Neural cell (in vitro differentiated cells): ENCODE measurements at regions not wholly inside any gene's neighbourhood (a gene's known extent, or its start where the extent isn't known, plus 50 kb on each side); places are given as distances from the start of the nearest gene placed in this dataset.

ENCODE experiments used
- H2AFZ ChIP-seq: fragments of 200-600, 300-800 bp; sonication (generic), shearing (Covaris generic); 2 replicates; pipeline ENCODE4 v1.6.0; 2014; ENCODE audit warnings: low read depth, mild to moderate bottlenecking, antibody characterized with exemption, low read length, moderate library complexity
- H3F3A ChIP-seq: fragments of 200-600 bp; shearing (Covaris generic); 2 replicates; pipeline ENCODE4 v1.6.1; 2016; ENCODE audit warnings: mild to moderate bottlenecking, moderate library complexity, mixed read lengths, antibody characterized with exemption, low read length; ENCODE audit not compliant: insufficient read depth, poor library complexity, severe bottlenecking
- H3K27ac ChIP-seq: fragments of 200-600, 300-800 bp; sonication (generic), shearing (Covaris generic); 2 replicates; pipeline ENCODE4 v1.5.1; 2014; ENCODE audit warnings: mild to moderate bottlenecking, low read length, moderate library complexity
- H3K27me3 ChIP-seq: fragments of 300-800, 200-600 bp; sonication (generic), shearing (Covaris generic); 2 replicates; pipeline ENCODE4 v1.6.0; 2014; ENCODE audit warnings: mild to moderate bottlenecking, low read depth, low read length, moderate library complexity; ENCODE audit not compliant: insufficient read depth
- H3K36me3 ChIP-seq: fragments of 300-800, 200-600 bp; sonication (generic), shearing (Covaris generic); 2 replicates; pipeline ENCODE4 v1.5.1; 2014; ENCODE audit warnings: mild to moderate bottlenecking, antibody characterized with exemption, low read length, moderate library complexity; ENCODE audit not compliant: insufficient read depth
- H3K4me2 ChIP-seq: fragments of 300-800, 200-600 bp; sonication (generic), shearing (Covaris generic); 2 replicates; pipeline ENCODE4 v1.6.0; 2014; ENCODE audit warnings: mild to moderate bottlenecking, low read length
- H3K4me3 ChIP-seq: fragments of 300-800, 200-600 bp; sonication (generic), shearing (Covaris generic); 2 replicates; pipeline ENCODE4 v1.5.1; 2014; ENCODE audit warnings: mild to moderate bottlenecking, low read length, moderate library complexity
- H3K79me2 ChIP-seq: fragments of 200-600 bp; shearing (Covaris generic); replicated peaks from 2 replicates; pipeline ENCODE4 v1.6.0; 2014; ENCODE audit warnings: mild to moderate bottlenecking, low read length, moderate library complexity; ENCODE audit not compliant: insufficient read depth
- H3K9ac ChIP-seq: fragments of 300-800, 200-600 bp; sonication (generic), shearing (Covaris generic); 2 replicates; pipeline ENCODE4 v1.6.1; 2016; ENCODE audit warnings: mild to moderate bottlenecking, low read length, mixed read lengths
- H3K9me2 ChIP-seq: fragments of 200-600 bp; shearing (Covaris generic); 2 replicates; pipeline ENCODE4 v1.6.1; 2016; ENCODE audit warnings: mild to moderate bottlenecking, low read length, mixed read lengths; ENCODE audit not compliant: insufficient read depth
- H3K9me3 ChIP-seq: fragments of 200-600, 300-800 bp; sonication (generic), shearing (Covaris generic); 2 replicates; pipeline ENCODE4 v1.6.1; 2016; ENCODE audit warnings: mild to moderate bottlenecking, mixed run types, low read length, moderate library complexity, mixed read lengths
- H4K20me1 ChIP-seq: fragments of 200-600 bp; shearing (Covaris generic); 2 replicates; pipeline ENCODE4 v1.6.1; 2016; ENCODE audit warnings: mild to moderate bottlenecking, mixed run types; ENCODE audit not compliant: insufficient read depth
- CTCF ChIP-seq: fragments of 450-650 bp; IDR thresholded peaks from 2 replicates; pipeline ENCODE4 v1.5.1; 2014; ENCODE audit warnings: antibody characterized with exemption, mild to moderate bottlenecking, moderate library complexity; ENCODE audit not compliant: poor library complexity, severe bottlenecking
- EP300 ChIP-seq: fragments of 450-650 bp; conservative IDR thresholded peaks from 2 replicates; pipeline ENCODE4 v1.6.1; 2014; ENCODE audit warnings: antibody characterized with exemption, mild to moderate bottlenecking, moderate library complexity; ENCODE audit not compliant: poor library complexity, severe bottlenecking
- EZH2 ChIP-seq: fragments of 200-600, 300-800 bp; shearing (Covaris generic), sonication (generic); IDR thresholded peaks from 2 replicates; pipeline ENCODE4 v1.6.1; 2014; ENCODE audit warnings: antibody characterized with exemption, low read length, borderline replicate concordance, mild to moderate bottlenecking; ENCODE audit not compliant: insufficient read depth, poor library complexity, severe bottlenecking
- MXI1 ChIP-seq: fragments of 450-650 bp; conservative IDR thresholded peaks from 2 replicates; pipeline ENCODE4 v1.6.1; 2014; ENCODE audit warnings: antibody characterized with exemption, mild to moderate bottlenecking; ENCODE audit not compliant: poor library complexity, severe bottlenecking
- POLR2AphosphoS5 ChIP-seq: IDR thresholded peaks from 2 replicates; pipeline ENCODE4 v1.6.1; 2012
- RAD21 ChIP-seq: fragments of 450-650 bp; conservative IDR thresholded peaks from 2 replicates; pipeline ENCODE4 v1.6.1; 2014; ENCODE audit warnings: antibody characterized with exemption, mild to moderate bottlenecking, moderate library complexity
- REST ChIP-seq: IDR thresholded peaks from 2 replicates; pipeline ENCODE4 v1.6.1; 2012; ENCODE audit warnings: borderline replicate concordance
- SMC3 ChIP-seq: fragments of 450-650 bp; conservative IDR thresholded peaks from 2 replicates; pipeline ENCODE4 v1.6.1; 2014; ENCODE audit warnings: antibody characterized with exemption, mild to moderate bottlenecking, moderate library complexity; ENCODE audit not compliant: poor library complexity
- TAF1 ChIP-seq: IDR thresholded peaks from 2 replicates; pipeline ENCODE4 v1.6.1; 2012; ENCODE audit warnings: low read depth

GRCh38 chr16:86211265-86211664, 299.1 kb upstream of the FOXF1 start:
- Histone ChIP-seq H3K4me3 (no peak overlapping the region), H3K36me3 (no peaks in the 10 kb centered on the region), H3K9me3 (no peaks in the 10 kb centered on the region), H3K27ac (no peak overlapping the region), H3K9ac (no peak overlapping the region), H3K9me2 (no peaks in the 10 kb centered on the region), H4K20me1 (no peaks in the 10 kb centered on the region), H3F3A (no peaks in the 10 kb centered on the region), H2AFZ (no peak overlapping the region), H3K27me3 (no peaks in the 10 kb centered on the region), H3K79me2 (no peaks in the 10 kb centered on the region), H3K4me2 (no peak overlapping the region)
- TF ChIP-seq POLR2AphosphoS5 (no peak), REST (no peak)

GRCh38 chr16:86211800-86212199, 298.5 kb upstream of the FOXF1 start:
- Histone ChIP-seq H3K36me3 (no peaks in the 10 kb centered on the region), H3K27ac (no peak overlapping the region), H3K9me3 (no peaks in the 10 kb centered on the region), H4K20me1 (no peaks in the 10 kb centered on the region), H3F3A (no peaks in the 10 kb centered on the region), H3K4me3 (no peak overlapping the region), H2AFZ (no peak overlapping the region), H3K79me2 (no peaks in the 10 kb centered on the region), H3K27me3 (no peaks in the 10 kb centered on the region), H3K9ac (no peak overlapping the region), H3K9me2 (no peaks in the 10 kb centered on the region), H3K4me2 (no peak overlapping the region)
- TF ChIP-seq MXI1 (no peak), POLR2AphosphoS5 (no peak), SMC3 (no peak), TAF1 (no peak), EP300 (no peak), REST (no peak), EZH2 (no peak), CTCF (no peak), RAD21 (no peak)
